Erythroblast (primary cell): ENCODE measurements at regions not wholly inside any gene's neighbourhood (a gene's known extent, or its start where the extent isn't known, plus 50 kb on each side); places are given as distances from the start of the nearest gene placed in this dataset.

Experiments used
- DNase-seq, 2 experiments: peaks; one replicate each; lab custom pipeline; 2025; lab: John Stamatoyannopoulos, UW
- GATA1 ChIP-seq: IDR thresholded peaks from 2 replicates; pipeline ENCODE4 v1.6.1; 2011; ENCODE audit warnings: low read depth, mild to moderate bottlenecking, control low read depth, low read length, moderate library complexity
- POLR2A ChIP-seq: IDR thresholded peaks from 2 replicates; pipeline ENCODE4 v1.6.1; 2011; ENCODE audit warnings: mild to moderate bottlenecking, low read length

DNA sequence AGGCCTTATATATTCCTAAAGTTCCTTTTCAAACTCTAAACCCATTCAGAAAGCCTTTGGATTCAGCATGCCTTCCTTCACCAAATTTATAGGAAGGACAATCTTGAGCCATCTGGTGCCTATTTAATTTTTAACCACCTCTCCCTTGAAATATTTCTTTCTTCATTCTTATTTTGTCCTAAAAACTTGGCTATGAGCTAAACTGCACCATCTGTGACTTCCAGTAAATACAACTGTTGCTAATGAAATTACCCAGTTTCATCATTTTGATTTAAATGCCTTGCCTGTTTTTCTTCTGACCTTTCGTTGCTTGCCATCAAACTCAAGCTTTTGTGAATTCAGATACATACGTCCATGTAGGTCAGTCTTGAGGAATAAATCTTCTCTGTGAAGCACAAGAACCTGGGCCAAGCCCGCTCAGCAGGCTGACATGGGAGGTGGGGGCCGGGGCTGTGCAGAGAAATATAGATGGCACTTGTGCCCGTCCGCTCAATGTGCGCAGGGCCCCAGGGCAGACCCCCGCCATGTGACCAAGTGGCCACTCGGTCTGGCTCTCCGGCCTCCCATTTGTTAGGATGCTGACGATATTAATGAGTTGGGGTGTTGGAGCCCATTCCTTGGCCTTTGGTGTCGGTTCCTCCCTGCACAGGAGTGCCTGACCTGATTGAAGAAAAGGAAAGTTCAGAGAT lies 335.9 kb downstream of the VPS13C start:
- DNase-seq, result no peak
- no peak for TF ChIP-seq GATA1

DNA sequence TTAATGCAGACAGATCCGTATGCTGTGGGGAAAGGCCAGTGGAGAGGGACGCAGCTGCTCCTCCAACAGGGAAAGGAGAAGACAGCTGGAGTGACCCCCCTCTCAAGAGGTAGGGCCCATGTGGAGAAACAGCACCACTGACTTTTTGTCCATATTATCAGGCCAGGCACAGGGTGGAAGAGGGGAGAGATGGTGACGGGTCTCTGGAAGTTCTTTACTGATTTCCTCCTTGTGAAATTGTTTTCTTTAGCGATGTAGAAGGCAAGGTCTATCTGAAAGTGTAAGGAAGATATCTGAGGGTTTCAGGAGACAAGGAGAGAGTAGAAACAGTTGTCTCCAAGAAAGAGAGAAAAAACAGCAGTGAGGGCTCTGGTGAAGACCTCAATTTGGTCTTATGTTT lies 338.8 kb downstream of the VPS13C start:
- TF ChIP-seq GATA1 (no peak), POLR2A (no peak)

DNA sequence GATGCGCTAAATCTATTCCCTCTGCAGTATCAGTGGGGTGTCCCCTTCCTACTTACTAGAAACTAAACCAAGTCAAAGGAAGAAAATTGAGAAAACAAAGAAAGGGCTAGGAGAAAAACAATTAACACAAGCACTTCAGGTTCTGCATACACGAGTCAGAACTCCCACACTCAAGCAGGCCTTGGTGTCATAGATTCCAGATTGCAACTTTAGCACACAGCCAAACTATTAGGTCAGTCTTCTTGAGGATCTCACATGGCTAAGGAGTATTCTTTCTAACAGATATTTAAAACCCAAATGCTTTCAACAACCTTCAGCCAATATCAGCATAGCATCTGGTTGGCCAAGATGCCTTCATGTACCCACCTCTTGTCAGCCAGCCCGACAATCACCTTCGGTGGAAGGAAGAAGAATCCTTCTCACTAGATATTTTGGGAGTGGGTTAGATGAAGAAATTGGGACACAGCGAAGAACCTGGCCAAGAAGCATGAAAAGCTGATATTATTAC lies 340.0 kb downstream of the VPS13C start:
- TF ChIP-seq GATA1 (no peak), POLR2A (no peak)
- no peak for DNase-seq

More for the DNA sequence above, 338.8 kb downstream of the VPS13C start:
- no peak for DNase-seq

DNA sequence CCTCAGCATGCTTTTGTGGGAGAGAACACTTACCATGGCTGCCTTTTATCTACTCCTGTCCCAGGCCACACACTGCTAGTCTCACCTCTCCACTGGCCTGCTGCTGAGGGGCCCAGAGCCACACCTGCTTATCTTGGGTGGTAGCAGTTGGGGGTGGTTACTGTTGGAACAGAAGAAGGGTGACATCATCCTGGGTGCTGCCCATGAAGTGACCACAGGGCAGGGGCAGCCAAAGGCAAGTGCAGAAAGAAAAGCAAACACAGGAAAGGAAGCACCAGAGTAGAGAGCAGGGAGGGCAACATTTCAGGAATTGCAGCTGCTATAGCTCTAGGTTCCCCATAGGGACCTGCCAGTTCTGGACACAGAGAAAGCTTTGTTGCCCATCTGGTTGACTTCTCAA lies 345.2 kb downstream of the VPS13C start:
- DNase-seq, result peak; percentile 39 to 68
- TF ChIP-seq POLR2A, result no peak
- no peak for TF ChIP-seq GATA1

DNA sequence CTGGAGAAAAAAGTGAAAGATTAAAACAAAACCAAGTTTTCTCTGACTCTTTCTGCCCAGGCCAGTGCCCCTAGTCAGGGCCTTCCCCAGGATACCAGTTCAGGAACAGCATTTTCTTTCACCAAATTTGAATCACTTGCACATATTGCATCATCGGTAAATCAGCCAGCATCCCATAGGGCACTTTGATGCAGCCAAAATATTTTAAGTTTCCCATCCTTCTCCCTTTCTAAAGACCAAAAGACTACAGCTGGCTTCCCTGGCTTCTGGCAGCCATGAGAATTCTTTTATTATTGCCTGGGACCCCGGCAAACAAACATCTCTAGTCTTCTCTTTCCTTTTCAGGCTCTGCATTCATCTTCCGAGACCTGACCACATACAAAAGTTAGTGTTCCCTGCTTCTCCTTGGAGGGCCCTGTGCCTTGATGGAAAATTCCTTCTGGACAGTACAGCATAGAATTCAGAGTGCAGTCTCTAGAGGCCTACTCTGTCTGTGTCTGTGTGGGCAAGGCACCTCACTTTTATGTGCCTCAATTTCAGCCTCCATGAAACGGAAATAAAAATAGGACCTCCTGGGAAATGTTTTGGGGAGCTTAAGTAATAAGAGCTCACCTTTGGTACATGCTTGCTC lies 348.0 kb downstream of the VPS13C start:
- no peak for TF ChIP-seq POLR2A
- TF ChIP-seq GATA1, result no peak
- DNase-seq, result no peak

DNA sequence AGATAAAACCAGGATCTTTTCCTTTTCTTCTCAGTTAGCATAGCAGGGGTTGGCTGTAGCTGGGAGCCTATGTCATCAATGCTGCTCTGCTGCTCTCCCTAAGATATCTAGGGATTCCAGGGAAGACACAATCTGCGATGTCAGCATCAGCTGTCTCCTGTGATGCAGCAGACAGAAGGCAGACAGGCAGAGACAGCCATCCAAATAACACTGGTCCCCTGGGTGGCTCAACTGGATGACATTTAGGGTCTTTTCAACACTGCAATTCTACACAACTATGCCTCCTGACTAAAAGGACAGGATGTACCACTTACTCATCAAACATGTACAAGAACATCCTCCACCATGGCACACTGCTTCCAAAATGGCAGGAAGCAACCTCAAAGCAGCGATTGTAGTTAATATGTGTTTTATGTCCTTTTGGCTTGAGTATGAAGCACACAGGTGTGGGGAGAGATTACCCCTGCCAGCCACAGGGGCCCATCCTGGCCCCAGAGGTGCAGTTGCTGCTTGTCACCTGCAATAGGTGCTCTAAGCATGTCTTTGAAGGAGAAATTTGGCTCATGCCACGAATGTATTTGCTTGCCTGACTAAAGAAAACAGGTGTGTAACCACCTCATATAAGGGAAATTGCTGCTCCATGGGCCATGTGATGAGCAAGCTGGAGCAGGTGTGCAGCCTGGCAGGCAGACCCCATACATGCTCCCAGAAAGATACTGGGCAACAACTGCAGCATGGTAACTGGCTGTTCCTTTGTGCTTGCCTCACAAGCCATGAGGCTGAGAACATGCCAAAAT lies 357.8 kb downstream of the VPS13C start:
- TF ChIP-seq GATA1 (no peak), POLR2A (no peak)

DNA sequence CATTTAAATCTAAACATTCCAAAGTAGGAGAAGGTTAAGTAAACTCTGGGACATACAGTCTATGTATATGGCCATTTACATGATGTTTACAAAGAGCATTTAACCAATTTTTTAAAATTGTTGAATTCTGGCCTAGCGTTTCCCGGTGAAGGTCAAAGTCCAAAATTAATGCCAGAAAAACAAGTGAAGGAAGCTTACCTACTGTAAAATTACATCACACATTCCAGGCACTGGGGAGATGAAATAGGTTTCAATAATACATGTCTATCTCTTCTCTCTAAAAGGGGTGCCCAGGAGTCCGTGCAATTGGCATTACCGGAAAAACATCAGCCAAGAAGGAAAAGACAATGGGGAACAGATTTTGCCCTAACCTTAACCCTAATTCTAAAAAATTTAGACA lies 358.8 kb downstream of the VPS13C start:
- no peak for TF ChIP-seq GATA1
- TF ChIP-seq POLR2A, result no peak
- no peak for DNase-seq

More for the DNA sequence above, 357.8 kb downstream of the VPS13C start:
- no peak for DNase-seq

DNA sequence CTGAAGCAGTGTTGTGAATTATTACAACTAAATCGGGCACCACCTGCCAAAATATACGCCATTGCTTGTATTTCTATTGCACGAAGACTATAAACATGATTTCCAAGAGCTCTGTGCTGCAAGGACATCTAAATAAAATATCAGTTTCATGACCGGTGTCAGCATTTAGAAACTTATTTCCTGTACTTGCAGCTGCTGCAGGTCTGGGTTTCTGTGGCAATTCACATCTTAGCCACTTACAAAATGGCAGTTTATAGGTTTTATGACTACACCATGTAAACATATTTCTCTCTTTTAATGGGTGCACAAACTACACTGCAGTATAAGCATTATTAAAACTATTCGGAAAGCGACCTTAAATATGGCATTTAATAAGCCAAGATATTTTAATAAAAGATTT lies 359.4 kb downstream of the VPS13C start:
- no peak for DNase-seq
- TF ChIP-seq POLR2A (no peak), GATA1 (no peak)

DNA sequence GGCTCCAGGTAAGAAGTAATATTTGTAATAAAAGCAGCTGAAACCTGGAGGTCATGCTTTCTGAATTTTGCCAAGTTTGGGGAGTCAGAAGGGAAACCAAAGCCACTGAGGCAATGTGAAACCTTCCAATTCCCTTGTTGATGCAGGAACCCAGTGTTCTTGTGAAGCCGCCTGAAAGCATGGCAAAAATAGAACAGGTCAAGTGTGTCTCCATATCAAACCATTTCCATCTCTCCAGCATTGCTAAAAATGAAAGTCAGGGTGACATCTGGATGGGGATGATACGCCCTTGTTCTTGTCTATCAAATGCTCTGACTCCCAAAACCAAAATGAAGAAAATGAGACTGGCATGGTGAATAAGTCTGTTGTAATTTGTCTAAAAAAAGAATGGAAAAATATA lies 362.5 kb downstream of the VPS13C start:
- DNase-seq, result no peak
- no peak for TF ChIP-seq GATA1
- no peak for TF ChIP-seq POLR2A

DNA sequence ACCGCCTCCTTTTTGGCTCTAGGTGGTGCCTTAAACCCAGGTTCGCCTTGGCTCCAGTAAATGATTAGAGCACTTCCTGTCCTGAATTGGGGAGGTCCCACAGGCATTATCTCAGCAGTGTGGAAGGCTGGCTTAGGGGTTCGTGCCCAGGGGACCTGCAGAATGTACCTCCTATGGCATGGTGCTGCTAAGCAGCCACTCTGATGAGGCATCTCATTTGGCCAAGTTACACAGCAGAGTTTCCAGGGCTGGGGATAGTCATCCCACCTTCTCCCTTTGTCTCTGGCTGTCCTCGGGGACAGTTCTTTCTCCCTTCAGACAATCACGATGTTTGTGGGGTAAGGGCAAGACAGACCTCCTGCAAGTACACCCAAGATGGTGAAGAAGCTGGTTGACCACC lies 371.2 kb downstream of the VPS13C start:
- no peak for TF ChIP-seq GATA1
- no peak for TF ChIP-seq POLR2A
- DNase-seq, result no peak

DNA sequence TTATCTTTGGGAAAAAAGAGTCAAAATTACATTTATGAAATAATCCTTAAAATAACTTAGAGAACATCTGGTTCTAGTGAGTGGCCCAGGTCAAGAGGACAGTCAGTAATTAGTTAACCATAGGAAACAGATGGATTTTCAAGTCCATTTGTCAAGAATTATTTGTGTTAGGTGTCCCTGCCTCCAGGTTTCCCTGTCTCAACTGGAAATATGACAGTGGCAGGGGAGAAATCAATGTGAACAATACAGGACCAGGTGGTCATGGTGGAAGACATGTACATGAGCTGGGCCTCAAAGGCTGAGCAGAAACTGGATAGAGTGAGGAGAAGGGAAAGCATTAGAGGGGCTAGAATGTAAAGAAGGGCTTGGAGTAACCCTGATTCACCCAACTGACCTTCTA lies 372.6 kb downstream of the VPS13C start:
- DNase-seq, result no peak
- no peak for TF ChIP-seq GATA1
- no peak for TF ChIP-seq POLR2A

DNA sequence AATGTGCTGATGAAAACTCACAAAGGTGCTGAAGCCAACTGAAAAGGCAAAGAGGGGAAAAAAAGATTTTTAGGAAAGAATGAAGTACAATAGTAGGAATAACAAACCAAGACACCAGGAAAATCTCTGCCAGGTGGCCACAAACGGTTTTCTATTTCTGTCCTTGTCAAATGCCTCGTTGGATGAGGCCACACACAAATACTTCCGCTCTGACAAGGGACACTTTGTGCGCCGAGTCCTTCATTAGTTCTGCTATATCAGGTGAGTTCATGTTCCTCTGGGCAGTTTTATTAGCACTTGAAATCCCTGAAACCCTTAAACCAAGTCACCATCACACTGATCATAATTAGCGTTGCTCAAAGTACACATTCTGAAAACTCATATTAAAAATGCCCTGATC lies 373.1 kb downstream of the VPS13C start:
- no peak for TF ChIP-seq GATA1
- TF ChIP-seq POLR2A, result no peak
- DNase-seq, result no peak

DNA sequence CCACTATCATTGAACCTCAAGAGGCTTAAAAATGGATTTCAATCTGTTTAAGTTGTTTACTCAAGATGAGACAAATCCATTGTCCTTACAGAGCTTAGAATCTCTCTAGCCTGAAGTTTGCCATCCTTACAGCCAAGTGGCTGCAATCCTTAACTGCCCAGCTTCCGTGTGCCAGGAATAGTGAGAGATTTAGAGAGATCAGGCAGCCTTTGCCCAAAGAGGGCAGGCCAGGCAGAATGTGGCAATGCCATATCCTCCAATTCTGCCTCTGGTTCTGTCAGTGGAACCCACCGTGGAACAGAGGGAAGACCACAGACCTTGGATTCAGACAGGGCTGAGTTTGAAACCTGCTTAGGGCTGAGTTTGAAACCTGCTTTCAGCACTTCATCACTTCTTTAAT lies 374.3 kb downstream of the VPS13C start:
- no peak for DNase-seq
- TF ChIP-seq GATA1 (no peak), POLR2A (no peak)

DNA sequence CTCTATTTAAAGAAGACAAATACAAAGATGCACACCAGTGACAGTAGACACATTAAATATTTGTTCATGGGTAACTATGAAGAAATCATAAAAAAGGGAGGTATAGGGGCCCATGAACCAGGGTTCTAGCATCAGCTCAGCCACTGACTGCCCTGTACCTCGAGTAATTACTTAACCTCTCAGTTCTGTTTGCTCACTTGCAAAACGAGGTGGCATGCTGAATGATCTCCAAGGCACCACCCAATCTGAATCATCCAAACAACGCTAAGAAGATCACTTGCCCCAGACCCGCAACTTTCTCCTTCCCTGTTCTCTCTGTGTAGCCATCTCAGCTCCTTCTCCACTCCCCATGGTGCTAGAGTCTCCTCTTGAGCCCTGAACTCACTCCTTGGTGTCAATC lies 374.7 kb downstream of the VPS13C start:
- TF ChIP-seq POLR2A (no peak), GATA1 (no peak)
- no peak for DNase-seq
